Pancreas (tissue), 10 donors: ENCODE measurements at regions not wholly inside any gene's neighbourhood (a gene's known extent, or its start where the extent isn't known, plus 50 kb on each side); places are given as distances from the start of the nearest gene placed in this dataset.

Experiments used
- ATAC-seq, 4 donors: fragments of 200-7000 bp; cut with Tn5 transposase; one replicate each; pipeline versions ENCODE4 v1.8.0 to v1.9.1; 2020; ENCODE audit warnings: mild to moderate bottlenecking in 4 of 4, moderate library complexity in 4 of 4
- DNase-seq, 6 donors: peaks; one replicate each; pipeline ENCODE4 v3.0.0-alpha.2; 2020
- FAIRE-seq: peaks from 2 replicates; lab custom pipeline; 2012; peaks lifted over from hg19 to GRCh38; lab: Jason Lieb, UNC
- H3K27ac ChIP-seq, 4 donors: fragments of 200-600 bp; sonication (generic); 1 replicate in 3 of 4; 2 replicates in 1 of 4; pipeline versions ENCODE4 v1.5.0 to v1.8.0; 2020
- H3K27me3 ChIP-seq, 4 donors: fragments of 200-600 bp; one replicate each; pipeline ENCODE4 v1.8.0; 2021
- H3K36me3 ChIP-seq, 3 donors: fragments of 200-600 bp; sonication (generic) in 1 of 3; one replicate each; pipeline versions ENCODE4 v1.5.0 to v1.8.0; 2020 to 2021
- H3K4me1 ChIP-seq, 3 donors: fragments of 200-600 bp; one replicate each; pipeline ENCODE4 v1.8.0; 2021
- H3K4me3 ChIP-seq, 4 donors: fragments of 200-600 bp; sonication (generic) in 2 of 4; one replicate each; pipeline versions ENCODE4 v1.5.0 to v1.8.0; 2020 to 2021
- H3K9me3 ChIP-seq, 4 donors: fragments of 200-600 bp; one replicate each; pipeline ENCODE4 v1.8.0; 2021
- WGBS, 2 donors: extraction: QIAGEN DNeasy Blood & Tissue Kit; methylation state at CpG; one replicate each; pipeline ENCODE4 v1.1.7; 2013; 5-methylcytosine and 5-hydroxymethylcytosine counted together
- intact Hi-C, 3 donors: fragments of 100-400 bp; cut with DNase I; formaldehyde crosslinking; loops; one replicate each; pipeline versions ENCODE4 v1.11.1 to v1.14.2; 2022
- TF ChIP-seq, protein P1 (sequence below), 4 donors: fragments of 200-600 bp; sonication (generic) in 3 of 4; IDR thresholded peaks; one replicate each; pipeline versions ENCODE4 v1.5.0 to v1.8.0; 2021; ENCODE audit warnings: antibody characterized with exemption in 4 of 4
- donor health status: healthy with polysubstance abuse.
- donor health status: DM: no; HTN: no; CAD: no; lungs with moderate emphysema.
- donor health status: DM: no; HTN: no; CAD: no.
- donor health status: control.
- donor health status: control.
- donor health status: Bipolar disorder and iron deficiency.
- donor health status: DM: yes; HTN: yes; CAD: no.
- donor health status: DM: no; HTN: no; CAD: no.
- donor health status: DM: no; HTN: no; CAD: no.
- donor health status: DM: yes; HTN: yes; CAD: no.

DNA sequence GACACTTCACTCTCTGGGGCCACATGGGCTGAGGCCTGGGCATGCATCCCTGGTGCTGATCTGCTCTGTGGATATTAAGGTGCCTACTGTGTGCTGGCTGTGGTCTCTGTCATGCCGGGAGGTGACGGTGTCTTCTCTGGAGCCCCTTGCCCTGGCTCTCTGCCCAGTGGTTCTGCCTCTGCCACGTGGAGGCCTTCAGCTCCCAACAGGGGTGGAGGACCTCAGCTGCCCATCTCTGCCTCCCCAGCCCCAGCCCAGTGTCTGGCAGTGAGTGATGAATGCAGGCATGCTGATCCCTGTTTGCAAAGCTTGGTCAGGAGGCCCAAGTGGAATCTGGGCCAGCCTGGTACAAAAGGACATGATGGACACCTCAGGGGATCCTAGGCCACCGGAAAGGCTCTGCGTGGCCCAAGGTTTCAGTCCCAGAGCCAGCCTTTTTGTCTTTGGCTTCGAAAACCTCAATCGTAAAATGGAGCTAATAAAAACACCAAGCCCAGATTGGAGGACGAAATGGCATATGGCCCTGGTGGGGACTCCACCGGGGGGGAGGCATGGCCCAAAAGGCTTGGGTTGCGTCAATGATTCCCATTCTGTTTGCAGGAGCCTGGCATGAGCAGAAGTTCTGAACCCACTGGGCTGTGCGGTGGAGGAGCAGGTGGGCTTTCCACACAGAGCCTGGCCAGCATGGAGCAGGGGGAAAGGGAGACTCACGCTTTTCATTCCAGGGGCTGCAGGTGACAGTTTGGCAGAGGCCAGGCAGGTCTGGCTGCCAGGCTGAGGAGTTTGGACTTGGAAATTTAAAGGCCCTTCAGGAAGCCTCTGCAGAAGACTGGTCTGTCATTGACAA is 54.7 kb upstream of the KLF13 start:
- DNase-seq, result peak in 1 of 6 donors; percentile 6
- ATAC-seq, result no peak
- 90 to 91% methylated on average over 12 of the region's 12 CpGs for WGBS, 2 donors
- H3K4me3 ChIP-seq, result no peak overlapping the region
- H3K27me3 ChIP-seq, result no peaks in the 10 kb centered on the region
- peak overlapping the region in 1 of 4 donors; percentile 70 for H3K27ac ChIP-seq
- H3K36me3 ChIP-seq, result no peaks in the 10 kb centered on the region
- no peaks in the 10 kb centered on the region for H3K4me1 ChIP-seq
- H3K9me3 ChIP-seq, result no peaks in the 10 kb centered on the region
- intact Hi-C loops, result no loop called here
- no peak for FAIRE-seq
- TF ChIP-seq, protein P1, sequence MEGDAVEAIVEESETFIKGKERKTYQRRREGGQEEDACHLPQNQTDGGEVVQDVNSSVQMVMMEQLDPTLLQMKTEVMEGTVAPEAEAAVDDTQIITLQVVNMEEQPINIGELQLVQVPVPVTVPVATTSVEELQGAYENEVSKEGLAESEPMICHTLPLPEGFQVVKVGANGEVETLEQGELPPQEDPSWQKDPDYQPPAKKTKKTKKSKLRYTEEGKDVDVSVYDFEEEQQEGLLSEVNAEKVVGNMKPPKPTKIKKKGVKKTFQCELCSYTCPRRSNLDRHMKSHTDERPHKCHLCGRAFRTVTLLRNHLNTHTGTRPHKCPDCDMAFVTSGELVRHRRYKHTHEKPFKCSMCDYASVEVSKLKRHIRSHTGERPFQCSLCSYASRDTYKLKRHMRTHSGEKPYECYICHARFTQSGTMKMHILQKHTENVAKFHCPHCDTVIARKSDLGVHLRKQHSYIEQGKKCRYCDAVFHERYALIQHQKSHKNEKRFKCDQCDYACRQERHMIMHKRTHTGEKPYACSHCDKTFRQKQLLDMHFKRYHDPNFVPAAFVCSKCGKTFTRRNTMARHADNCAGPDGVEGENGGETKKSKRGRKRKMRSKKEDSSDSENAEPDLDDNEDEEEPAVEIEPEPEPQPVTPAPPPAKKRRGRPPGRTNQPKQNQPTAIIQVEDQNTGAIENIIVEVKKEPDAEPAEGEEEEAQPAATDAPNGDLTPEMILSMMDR (IDR thresholded peaks at IDR 0.05), result no peak

DNA sequence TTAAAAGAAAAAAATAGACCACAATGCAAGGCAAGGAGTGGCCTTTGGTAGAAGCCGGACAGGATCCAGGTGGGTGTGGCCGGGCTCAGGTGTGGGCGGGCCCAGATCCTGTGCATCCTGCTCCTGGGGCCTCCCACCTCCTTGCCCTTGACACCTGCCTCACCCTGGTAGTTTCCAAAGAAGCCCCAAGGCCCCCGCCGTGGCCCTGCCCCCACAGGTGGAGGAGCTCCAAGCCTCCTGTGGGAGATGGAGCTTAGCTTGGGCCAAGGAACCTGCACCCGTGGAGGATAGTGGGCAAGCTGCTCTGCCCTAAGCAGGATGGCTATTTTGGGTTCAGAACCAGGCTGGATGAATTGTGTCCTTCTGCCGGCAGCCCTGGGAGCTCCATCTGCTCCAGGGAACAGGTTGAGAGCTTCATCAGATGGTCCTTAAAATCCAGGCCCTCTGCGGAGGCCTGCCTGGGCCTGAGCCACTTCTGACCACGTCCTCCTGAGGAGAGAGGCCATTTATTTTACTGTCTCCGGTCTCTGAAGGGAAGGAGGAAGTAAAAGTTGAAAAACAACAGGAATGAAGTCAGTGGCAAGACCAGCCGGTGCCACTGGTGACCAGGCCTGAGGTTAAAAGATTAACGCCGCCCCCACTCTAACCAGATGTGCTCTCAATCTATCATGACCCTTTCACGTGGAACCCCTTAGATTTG is 53.9 kb upstream of the KLF13 start:
- Histone ChIP-seq H3K4me1 (no peaks in the 10 kb centered on the region), H3K27ac (peak overlapping the region in 3 of 4 donors; percentile 42 to 70 (median 67)), H3K27me3 (no peaks in the 10 kb centered on the region), H3K9me3 (no peaks in the 10 kb centered on the region), H3K36me3 (no peaks in the 10 kb centered on the region), H3K4me3 (no peak overlapping the region)
- 73 to 77% methylated on average over 14 of the region's 14 CpGs for WGBS, 2 donors
- FAIRE-seq (no peak), DNase-seq (peak in 1 of 6 donors; percentile 8), ATAC-seq (peak in 3 of 4 donors; percentile 53 to 66 (median 58))
- intact Hi-C loops, result no loop called here
- TF ChIP-seq, protein P1 (IDR thresholded peaks at IDR 0.05), result no peak

DNA sequence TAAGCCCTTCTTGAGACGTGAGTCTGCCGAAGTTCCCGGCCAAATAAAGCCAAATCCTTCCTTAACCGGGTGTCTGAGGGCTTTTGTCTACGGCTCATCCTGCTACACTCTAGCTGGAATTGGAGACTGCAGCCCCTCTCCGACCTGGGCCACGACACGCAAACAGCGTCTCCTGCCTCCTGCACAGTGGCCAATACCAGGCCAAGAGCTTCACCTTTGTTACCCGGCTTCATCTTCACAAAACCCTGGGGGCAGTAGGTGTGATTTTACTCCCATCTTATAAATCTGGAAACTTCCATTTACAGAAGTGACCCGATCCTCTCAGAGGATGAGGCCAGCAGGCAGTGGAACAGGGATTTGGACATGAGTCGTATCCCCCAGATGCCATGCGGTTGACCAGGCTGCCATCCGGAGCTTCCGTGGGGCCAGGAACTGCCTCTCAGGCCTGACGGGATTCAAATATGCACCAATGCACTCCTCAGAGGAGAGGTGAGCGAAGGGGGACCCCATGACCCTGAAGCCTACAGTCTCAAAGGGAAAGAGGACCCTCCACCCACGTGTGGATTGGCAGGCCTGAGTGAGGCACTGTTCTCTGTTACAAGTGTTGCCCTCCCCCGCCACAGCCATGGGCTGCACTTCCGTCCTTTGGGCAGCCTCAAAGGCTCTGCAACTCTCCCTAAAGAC is 53.2 kb upstream of the KLF13 start:
- intact Hi-C loops, result no loop called here
- Histone ChIP-seq H3K9me3 (no peaks in the 10 kb centered on the region), H3K4me1 (no peaks in the 10 kb centered on the region), H3K36me3 (no peaks in the 10 kb centered on the region), H3K27ac (peak overlapping the region in 2 of 4 donors; percentile 67 to 70), H3K27me3 (no peaks in the 10 kb centered on the region), H3K4me3 (no peak overlapping the region)
- WGBS, 2 donors, result 87 to 90% methylated on average over 19 to 20 of the region's 20 CpGs
- no peak for DNase-seq
- TF ChIP-seq, protein P1 (IDR thresholded peaks at IDR 0.05), result no peak
- FAIRE-seq, result no peak
- ATAC-seq, result no peak

DNA sequence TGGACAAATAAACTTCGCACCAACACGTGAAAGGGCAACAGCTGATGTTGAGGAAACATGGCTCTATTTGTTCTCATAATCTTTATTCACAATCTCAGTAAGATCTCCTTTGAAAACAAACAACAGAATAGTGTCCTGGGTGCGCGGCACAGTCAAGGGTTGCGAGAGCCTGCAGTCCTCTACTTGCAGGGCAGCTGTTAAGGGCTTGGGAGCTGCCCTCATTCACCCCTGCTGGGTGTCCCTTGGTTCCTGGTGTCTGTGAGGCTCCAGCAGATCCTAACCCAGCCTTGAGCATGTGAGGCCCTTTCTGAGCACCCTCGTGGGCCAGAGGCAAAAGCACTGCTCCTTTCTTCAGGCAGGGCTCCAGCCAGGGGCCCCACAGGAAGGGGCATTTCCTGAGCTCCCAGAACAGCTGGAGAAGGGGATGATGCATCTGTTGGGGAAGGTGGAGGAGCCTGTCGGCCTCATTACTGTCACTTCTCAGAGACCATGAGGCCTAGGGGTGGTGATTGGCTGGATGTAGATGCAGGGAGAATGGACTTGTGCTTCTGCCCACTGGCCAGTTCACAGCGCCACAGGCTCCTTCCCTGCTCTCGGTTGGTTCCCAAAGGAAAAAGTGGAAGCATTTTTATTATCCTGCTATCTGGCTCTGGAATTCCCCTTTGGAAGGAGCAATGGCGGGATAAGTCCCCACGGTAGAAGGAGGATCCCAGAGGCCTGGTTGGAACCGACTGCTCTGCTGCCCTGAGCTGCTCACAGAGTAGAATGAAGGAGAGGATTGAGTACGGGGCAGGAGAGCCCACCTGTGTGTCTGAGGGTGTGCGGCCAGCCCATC is 51.9 kb upstream of the KLF13 start:
- no peaks in the 10 kb centered on the region for H3K9me3 ChIP-seq
- no peak overlapping the region for H3K4me3 ChIP-seq
- H3K27me3 ChIP-seq, result no peaks in the 10 kb centered on the region
- FAIRE-seq (no peak), DNase-seq (no peak), ATAC-seq (no peak)
- no peak overlapping the region for H3K27ac ChIP-seq
- TF ChIP-seq, protein P1 (IDR thresholded peaks at IDR 0.05), result no peak
- intact Hi-C loops, result no loop called here
- H3K36me3 ChIP-seq, result no peaks in the 10 kb centered on the region
- H3K4me1 ChIP-seq, result no peaks in the 10 kb centered on the region
- 69 to 70% methylated on average over 14 of the region's 14 CpGs for WGBS, 2 donors
